ENCODE measurements at regions not wholly inside any gene's neighbourhood (a gene's known extent, or its start where the extent isn't known, plus 50 kb on each side); places are given as distances from the start of the nearest gene placed in this dataset.
"Not testable (repeated sequence)": the region's sequence is repeated elsewhere in the genome, so short reads cannot be mapped to it uniquely, and the experiment has no call there.

DNA sequence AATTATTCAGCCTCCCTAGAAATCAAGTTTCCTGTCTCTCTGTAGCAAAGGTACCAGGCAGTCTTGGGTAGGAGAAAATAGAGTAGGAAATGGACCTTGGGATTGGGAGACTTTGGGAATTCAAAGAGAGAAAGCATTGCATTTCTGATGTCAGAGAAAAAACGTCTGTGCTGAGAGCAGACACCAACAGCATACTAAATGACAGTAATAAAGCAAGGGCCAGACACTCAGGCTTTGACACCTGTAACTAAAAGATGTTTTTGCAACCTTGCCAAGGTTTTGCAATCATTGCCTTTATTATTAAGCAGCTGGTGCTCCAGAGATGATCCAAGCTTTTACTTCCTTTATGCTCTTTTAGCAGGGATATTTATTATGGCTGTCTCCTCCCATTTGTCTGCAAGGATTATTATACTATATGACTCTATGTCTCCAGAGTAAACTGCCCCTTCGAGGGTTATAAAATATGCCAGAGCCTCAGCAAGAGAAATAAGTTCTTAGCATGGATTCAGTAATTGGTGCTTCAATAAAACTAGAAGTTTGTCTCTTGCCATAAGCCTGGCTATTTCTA lies 85.2 kb upstream of the GRAMD1B start:
- no peak for DNase-seq

DNA sequence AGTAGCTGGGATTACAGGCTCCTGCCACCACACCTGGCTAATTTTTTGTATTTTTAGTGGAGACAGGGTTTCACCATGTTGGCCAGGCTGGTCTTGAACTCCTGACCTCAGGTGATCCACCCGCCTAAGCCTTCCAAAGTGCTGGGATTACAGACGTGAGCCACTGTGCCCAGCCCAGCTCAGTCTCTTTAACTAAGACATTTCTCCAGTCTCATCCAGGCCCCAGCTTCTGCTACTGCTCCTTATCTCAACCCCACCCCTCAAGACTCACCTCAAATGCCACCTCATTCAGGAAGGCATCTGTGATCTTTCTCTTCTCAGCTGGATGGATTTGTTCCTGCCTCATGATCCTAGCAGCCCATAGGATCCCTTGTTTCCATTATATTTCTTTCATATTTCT lies 85.9 kb upstream of the GRAMD1B start:
- DNase-seq: not testable (repeated sequence)

- DNase-seq: no peak
These were observed 90.9 kb upstream of the GRAMD1B start for GRCh38 chr11:123338997-123339752.

DNA sequence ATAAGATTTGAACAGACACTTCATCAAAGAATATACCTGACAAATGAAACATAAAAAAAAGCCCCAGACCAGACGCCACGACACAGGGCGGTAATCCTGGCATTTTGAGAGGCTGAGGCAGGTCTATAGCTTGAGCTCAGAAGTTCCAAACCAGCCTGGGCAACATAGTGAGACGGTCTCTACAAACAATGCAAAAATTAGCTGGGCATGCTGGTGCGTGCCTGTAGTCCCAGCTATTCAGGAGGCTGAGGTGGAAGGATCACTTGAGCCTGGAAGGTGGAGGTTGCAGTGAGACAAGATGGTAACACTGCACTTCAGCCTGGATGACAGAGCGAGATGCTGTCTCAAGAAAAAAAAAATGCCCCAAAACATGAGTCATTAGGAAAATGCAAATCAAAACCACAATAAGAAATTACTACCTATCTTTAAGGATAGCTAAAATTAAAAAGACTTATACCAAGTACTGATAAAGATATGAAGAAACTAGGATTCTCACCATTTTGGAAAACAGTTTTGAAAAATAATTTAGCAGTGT lies 91.7 kb upstream of the GRAMD1B start:
- DNase-seq: no peak

DNA sequence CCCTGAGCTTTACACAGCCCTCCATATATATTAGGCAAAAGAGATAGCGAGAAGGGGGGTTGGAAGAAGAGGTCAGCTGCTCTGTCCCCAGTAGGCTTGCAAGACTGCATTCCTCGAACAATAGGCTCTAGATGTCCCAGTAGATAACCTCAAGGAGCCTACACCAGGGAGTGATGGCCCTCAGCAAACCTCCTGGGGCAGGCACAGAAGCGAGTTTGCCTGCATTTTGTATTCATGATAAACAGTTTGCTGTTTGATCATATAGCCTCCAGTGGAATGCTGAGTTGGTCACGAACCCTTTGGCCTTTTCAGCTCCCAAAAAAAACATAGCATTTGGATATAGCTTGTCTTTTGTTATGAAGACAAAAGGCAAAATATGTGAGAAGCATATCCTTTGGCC lies 95.1 kb upstream of the GRAMD1B start:
- no peak for DNase-seq

DNA sequence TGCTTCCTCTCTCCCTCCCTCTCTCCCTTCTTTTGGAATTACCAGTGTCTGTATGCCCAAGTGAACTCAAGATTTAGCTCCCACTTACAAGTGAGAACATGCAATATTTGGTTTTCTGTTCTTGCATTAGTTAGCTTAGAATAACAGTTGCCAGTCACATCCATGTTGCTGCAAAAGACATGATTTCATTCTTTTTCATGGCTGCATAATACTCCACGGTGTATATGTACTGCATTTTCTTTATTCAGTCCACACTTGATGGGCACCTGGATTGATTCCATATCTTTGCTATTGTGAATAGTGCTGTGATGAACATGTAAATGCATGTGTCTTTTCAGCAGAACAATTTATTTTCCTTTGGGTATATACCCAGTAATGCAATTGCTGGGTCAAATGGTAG lies 97.5 kb upstream of the GRAMD1B start:
- DNase-seq: not testable (repeated sequence)

DNA sequence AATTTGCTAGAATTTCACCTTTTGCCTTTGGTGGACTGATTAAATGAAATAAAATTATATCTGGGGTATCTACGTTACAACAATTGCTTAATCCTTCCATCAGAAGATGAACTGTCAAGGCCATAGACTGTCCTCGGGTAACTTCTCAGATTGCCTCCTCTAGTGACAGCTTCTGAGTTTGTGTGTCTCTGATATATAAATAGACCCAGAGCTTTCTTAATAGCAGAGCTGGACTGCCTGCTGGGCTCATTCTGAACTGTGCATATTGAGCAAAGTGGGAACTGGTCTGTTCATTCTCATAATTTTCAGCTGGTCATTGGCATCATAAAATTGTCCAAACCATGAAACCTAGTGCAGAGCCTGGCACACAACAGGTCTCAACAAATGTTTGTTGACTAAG lies 99.1 kb upstream of the GRAMD1B start:
- DNase-seq: no peak

GRCh38 chr11:123330471-123330870 lies 99.6 kb upstream of the GRAMD1B start:
- DNase-seq: no peak

DNA sequence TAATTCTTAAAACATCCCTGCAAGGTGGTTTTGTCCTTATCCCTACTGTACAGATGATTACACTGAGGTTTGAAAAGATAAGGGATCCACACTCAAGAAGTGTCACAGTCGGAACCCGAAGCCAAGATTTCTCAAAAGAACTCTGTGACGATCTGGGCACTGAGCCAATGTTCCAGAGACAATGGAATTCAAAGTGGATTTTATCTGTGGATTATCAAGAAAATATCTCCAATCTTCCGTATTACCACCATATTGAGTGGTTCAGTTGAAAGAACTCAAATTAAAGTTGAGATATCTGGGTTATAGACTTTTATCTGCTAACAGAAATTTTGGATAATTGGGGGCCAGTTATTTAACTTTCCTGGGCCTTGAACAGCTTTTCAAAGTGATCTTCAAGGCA lies 100.0 kb upstream of the GRAMD1B start:
- DNase-seq: no peak

DNA sequence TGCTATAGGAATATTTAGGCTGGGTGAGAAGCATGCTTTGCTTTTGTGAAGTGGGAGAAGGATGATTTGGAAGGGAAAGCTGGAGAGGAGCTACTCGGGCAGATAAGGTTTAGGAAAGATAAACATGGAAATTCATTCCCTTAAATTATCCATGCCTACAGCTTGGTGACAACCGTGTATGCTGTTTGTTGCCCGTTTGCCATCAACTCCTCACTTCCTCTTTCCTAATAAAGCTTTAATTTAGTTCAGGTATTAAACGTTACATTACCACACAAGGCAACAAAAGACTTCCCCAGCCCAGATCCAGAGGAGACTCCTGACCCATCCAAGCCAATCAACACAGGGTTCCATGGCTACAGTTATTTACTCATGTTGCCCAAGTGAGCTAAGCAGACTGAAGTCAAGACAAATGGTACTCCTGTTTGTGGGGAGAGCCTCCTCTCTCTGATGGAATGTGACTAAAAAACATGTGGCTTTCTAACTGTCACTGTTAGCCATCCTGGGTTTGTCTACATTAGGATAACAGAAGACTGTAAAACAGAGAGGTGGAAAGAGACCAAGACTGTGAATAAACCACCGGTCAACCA lies 101.7 kb upstream of the GRAMD1B start:
- no peak for DNase-seq

GRCh38 chr11:123325533-123325932 lies 104.5 kb upstream of the GRAMD1B start:
- no peak for DNase-seq

- no peak for DNase-seq
These were observed 106.5 kb upstream of the GRAMD1B start for GRCh38 chr11:123323568-123323967.

DNA sequence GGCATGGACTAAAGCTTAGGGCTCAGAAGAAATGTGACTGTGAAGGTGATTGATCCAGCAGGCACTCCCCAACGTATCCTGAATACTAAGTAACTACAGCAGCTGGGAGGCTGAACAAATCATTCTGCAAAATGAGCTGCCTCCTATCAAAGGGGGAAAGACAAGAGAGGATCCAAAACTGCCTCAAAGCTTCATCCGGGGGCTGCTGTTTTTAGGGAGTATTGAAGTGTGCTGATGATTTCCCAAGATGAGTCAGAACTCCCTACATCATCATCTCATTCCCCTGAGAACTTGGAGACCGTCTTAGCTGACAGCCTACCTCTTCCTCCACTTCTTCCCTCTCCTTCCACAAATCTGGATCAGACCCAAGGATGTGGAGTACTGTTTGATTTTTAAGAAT lies 108.4 kb upstream of the GRAMD1B start:
- DNase-seq: no peak

DNA sequence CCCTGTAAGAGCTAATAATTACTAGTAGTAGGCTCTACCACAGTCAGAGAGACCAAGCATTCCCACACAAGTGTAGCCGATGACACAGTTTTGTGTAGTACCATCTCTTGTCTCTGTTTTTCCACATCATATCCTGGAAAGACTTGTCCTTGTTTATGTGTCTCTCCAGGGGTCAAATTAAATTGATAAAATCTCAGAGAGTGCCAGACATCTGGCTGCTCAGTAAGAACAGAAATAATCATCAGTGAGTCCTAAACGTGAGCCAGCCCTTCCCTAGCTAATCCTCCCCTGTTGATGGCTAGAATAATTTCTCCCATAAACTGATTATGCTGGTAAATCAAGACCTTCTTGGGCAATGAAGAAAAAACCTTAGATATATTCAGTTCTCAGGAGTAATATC lies 111.4 kb upstream of the GRAMD1B start:
- DNase-seq: no peak

DNA sequence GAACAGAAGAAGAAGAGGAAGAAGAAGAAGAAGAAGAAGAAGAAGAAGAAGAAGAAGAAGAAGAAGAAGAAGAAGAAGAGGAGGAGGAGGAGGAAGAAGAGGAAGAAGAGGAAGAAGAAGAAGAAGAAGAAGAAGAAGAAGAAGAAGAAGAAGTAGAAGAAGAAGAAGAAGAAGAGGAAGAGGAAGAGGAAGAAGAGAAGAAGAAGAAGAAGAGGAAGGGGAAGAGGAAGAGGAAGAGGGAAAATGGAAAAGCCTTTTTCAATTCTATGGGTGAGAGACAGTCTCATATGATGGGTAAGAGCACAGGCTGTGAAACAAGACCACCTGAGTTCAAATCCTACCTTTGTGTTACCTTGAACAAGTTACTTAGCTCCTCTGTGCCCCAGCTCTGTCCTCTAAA lies 111.9 kb upstream of the GRAMD1B start:
- DNase-seq: not testable (repeated sequence)

GRCh38 chr11:123316003-123316402 lies 114.1 kb upstream of the GRAMD1B start:
- DNase-seq: no peak

- DNase-seq: peak in 7 of 56 donors; percentile 7 to 42 (median 16)
These were observed 115.1 kb upstream of the GRAMD1B start for GRCh38 chr11:123314972-123315371.

GRCh38 chr11:123313262-123313661 lies 116.8 kb upstream of the GRAMD1B start:
- DNase-seq: no peak

DNA sequence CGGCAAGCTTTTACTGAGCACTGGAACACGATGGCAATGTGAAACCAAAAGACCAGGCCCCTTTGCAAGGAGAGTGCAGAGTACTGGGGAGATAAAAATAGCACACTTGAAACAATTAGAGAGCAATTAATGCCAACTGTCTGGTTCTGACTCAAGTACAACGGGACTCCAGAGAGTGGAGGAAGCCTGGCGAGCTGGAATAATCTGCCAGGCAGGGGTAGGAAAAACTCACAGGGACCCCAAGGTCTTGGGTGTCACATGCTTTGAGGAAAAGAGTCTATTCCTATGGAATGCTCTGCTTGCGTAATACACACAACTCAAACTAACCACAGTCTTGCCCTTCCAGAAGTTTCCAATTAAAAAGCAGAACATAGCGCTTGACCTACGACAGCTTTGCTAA lies 113.0 kb upstream of the CLMP start:
- DNase-seq: peak in 3 of 56 donors; percentile 12 to 26 (median 14)

- no peak for DNase-seq
These were observed 112.2 kb upstream of the CLMP start for GRCh38 chr11:123307276-123307675.

DNA sequence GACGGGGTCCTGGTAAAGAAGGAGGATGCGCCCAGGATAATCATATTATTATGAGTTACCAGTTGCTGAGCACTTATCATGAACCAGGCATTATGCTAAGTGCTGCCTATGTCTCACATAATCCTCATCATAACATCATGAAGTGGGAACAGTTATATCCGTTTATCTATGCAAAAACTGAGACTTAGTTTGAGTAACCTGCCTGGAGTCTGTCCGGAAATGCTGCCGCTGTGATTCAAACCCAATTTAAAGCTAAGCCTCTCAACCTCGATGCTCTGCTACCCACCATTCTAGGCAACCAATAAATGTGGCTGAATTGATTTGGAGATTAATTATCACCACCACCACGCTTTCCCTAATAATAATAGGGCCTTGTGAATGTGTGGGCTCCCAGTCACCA lies 111.5 kb upstream of the CLMP start:
- no peak for DNase-seq

DNA sequence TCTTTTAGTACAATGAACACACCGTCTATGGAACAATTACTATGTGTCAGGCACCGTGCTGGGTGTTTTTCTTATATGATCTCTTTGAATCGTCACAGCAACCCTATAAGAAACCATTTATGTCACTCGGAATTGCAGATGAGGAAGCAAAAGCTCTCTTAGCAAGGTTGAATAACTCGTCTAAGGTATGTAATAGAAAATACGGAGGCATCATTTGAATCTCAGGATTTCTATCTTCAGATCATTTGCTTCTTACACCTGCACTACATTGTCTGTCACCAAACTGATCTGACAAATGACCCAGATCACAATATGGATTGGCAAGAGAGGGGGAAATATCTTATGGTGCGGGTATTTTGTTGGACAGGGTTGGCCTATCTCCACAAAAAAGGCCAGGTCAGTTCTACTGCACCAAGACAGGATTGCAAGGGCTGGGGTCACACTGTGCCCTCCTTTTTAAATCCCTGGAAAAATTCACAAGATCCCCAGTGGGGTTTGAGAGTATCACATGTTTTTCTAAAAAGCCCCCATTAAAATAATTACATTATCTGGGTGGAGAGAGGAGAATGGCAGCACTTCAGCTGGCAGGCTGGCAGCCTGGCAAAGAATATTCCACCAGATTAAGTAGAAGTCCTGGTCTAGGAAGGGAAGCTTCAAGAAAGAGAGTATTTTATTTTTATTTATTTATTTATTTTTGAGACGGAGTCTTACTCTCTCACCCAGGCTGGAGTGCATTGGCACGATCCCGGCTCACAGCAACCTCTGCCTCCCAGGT lies 110.7 kb upstream of the CLMP start:
- no peak for DNase-seq

Measured in amygdala (tissue), 56 donors.